ENCODE measurements at regions not wholly inside any gene's neighbourhood (a gene's known extent, or its start where the extent isn't known, plus 50 kb on each side); places are given as distances from the start of the nearest gene placed in this dataset.

- POLR2A ChIA-PET (ENCODE audit: unreplicated experiment): no interaction called here
Measured at GRCh38 chr14:43988989-43989388, 518.1 kb downstream of the FSCB start.

DNA sequence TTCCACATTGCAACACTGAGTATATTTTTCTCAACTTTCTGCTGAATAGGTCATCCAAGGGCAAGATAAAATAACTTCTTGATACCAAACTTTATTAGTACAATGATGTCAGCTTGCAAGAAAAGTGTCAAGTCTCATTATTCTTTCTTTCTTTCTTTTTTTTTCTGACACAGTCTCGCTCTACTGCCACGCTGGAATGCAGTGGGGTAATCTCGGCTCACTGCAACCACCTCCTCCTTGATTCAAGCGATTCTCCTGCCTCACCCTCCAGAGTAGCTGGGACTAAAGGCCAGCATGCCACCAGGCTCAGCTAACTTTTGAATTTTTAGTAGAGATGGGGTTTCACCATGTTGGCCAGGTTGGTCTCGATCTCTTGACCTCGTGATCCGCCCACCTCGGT, 523.4 kb downstream of the FSCB start:
- Histone ChIP-seq H3F3A (ENCODE audit: low read length, unreplicated experiment) (no peaks in the 10 kb centered on the region), H2AFZ (ENCODE audit: low read length) (no peak overlapping the region), H3K36me3 (ENCODE audit: low read depth, low read length) (no peaks in the 10 kb centered on the region), H3K27me3 (ENCODE audit: low read length) (no peaks in the 10 kb centered on the region), H4K20me1 (ENCODE audit: low read length) (no peaks in the 10 kb centered on the region), H3K4me3 (ENCODE audit: low read length) (no peak overlapping the region), H3K27ac (ENCODE audit: low read length) (no peak overlapping the region), H3K4me1 (ENCODE audit: insufficient read depth, low read length) (no peaks in the 10 kb centered on the region), H3K79me2 (ENCODE audit: low read length) (no peaks in the 10 kb centered on the region), H3K9me2 (replicated peaks; ENCODE audit: low read length) (no peaks in the 10 kb centered on the region), H3K9ac (ENCODE audit: low read length) (no peak overlapping the region), H3K9me3 (ENCODE audit: low read length) (no peaks in the 10 kb centered on the region), H3K4me2 (ENCODE audit: low read length) (no peak overlapping the region)
- ChIA-PET CTCF (no interaction called here), POLR2A (ENCODE audit: unreplicated experiment) (no interaction called here)
- no peak for DNase-seq
- ATAC-seq: no peak
- BruUV-seq (replicated peaks): no TSS peak
- intact Hi-C loops (cut with micrococcal nuclease): no loop called here
- TF ChIP-seq CTCF (conservative IDR thresholded peaks at IDR 0.05; ENCODE audit: low read depth, low read length) (no peak), EZH2 (IDR thresholded peaks at IDR 0.05; ENCODE audit: low read length, unreplicated experiment) (no peak), EZH2phosphoT487 (IDR thresholded peaks at IDR 0.05; ENCODE audit: borderline replicate concordance, low read length) (no peak)

More at GRCh38 chr14:43988989-43989388, 518.1 kb downstream of the FSCB start:
- Histone ChIP-seq H3K36me3 (ENCODE audit: low read depth, low read length) (no peaks in the 10 kb centered on the region), H3K4me3 (ENCODE audit: low read length) (no peak overlapping the region), H3K4me2 (ENCODE audit: low read length) (no peak overlapping the region), H2AFZ (ENCODE audit: low read length) (no peak overlapping the region), H3K9me3 (ENCODE audit: low read length) (no peaks in the 10 kb centered on the region), H3K27ac (ENCODE audit: low read length) (no peak overlapping the region), H3K27me3 (ENCODE audit: low read length) (no peaks in the 10 kb centered on the region), H3K4me1 (ENCODE audit: insufficient read depth, low read length) (no peaks in the 10 kb centered on the region), H3F3A (ENCODE audit: low read length, unreplicated experiment) (no peaks in the 10 kb centered on the region), H3K9ac (ENCODE audit: low read length) (no peak overlapping the region), H4K20me1 (ENCODE audit: low read length) (no peaks in the 10 kb centered on the region), H3K79me2 (ENCODE audit: low read length) (no peaks in the 10 kb centered on the region), H3K9me2 (replicated peaks; ENCODE audit: low read length) (no peaks in the 10 kb centered on the region)
- DNase-seq (no peak), ATAC-seq (no peak)
- no TSS peak for BruUV-seq (replicated peaks)
- intact Hi-C loops (cut with micrococcal nuclease): no loop called here
- no peak for TF ChIP-seq EZH2 (IDR thresholded peaks at IDR 0.05; ENCODE audit: low read length, unreplicated experiment)
- TF ChIP-seq CTCF (conservative IDR thresholded peaks at IDR 0.05; ENCODE audit: low read depth, low read length): no peak
- TF ChIP-seq EZH2phosphoT487 (IDR thresholded peaks at IDR 0.05; ENCODE audit: borderline replicate concordance, low read length): no peak
- CTCF ChIA-PET: no interaction called here

GRCh38 chr14:43981135-43981768, 525.8 kb downstream of the FSCB start:
- Histone ChIP-seq H3K4me2 (ENCODE audit: low read length) (no peak overlapping the region), H3F3A (ENCODE audit: low read length, unreplicated experiment) (no peaks in the 10 kb centered on the region), H3K27me3 (ENCODE audit: low read length) (no peaks in the 10 kb centered on the region), H3K4me1 (ENCODE audit: insufficient read depth, low read length) (no peaks in the 10 kb centered on the region), H3K79me2 (ENCODE audit: low read length) (no peaks in the 10 kb centered on the region), H4K20me1 (ENCODE audit: low read length) (no peaks in the 10 kb centered on the region), H3K27ac (ENCODE audit: low read length) (no peak overlapping the region), H3K9me2 (replicated peaks; ENCODE audit: low read length) (no peaks in the 10 kb centered on the region), H3K9me3 (ENCODE audit: low read length) (no peaks in the 10 kb centered on the region), H3K36me3 (ENCODE audit: low read depth, low read length) (no peaks in the 10 kb centered on the region), H2AFZ (ENCODE audit: low read length) (no peak overlapping the region), H3K4me3 (ENCODE audit: low read length) (no peak overlapping the region), H3K9ac (ENCODE audit: low read length) (no peak overlapping the region)
- POLR2A ChIA-PET (ENCODE audit: unreplicated experiment): interaction anchor here (0.5 kb wide), 1 partner anchor 10 kb away, joined by 3 read pairs; no protein-coding TSS in a partner anchor
- CTCF ChIA-PET: no interaction called here
- TF ChIP-seq CTCF (conservative IDR thresholded peaks at IDR 0.05; ENCODE audit: low read depth, low read length) (no peak), EZH2phosphoT487 (IDR thresholded peaks at IDR 0.05; ENCODE audit: borderline replicate concordance, low read length) (no peak), EZH2 (IDR thresholded peaks at IDR 0.05; ENCODE audit: low read length, unreplicated experiment) (no peak)
- DNase-seq (no peak), ATAC-seq (no peak)
- intact Hi-C loops (cut with micrococcal nuclease): no loop called here
- no TSS peak for BruUV-seq (replicated peaks)

Measured in PC-3 (cell line).